ENCODE measurements at regions not wholly inside any gene's neighbourhood (a gene's known extent, or its start where the extent isn't known, plus 50 kb on each side); places are given as distances from the start of the nearest gene placed in this dataset.

DNA sequence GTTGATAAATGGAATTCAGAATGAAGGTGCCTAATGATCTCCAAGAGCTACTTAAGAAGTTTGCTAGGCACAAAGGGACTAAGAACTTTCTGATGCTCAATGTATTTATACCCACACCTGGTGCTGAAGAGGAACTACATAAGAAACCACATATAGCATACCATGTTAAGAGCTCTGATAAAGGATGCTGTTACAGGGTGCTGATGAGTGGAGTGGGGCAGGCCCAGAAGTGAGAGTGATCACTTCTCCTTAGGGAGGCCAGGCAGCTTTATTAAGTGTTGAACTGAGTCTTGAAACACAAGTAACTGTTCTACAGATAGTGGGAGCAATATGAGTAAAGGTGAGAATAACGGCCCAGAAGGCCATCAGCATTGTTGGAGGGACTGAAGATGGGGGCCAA, 68.3 kb upstream of the CHRDL1 start:
- Histone ChIP-seq H2AFZ (ENCODE audit: low read depth, low read length) (no peak overlapping the region), H3K79me2 (ENCODE audit: control insufficient read depth, insufficient read depth, low read length) (no peaks in the 10 kb centered on the region), H4K20me1 (replicated peaks; ENCODE audit: control insufficient read depth, extremely low read depth, insufficient read depth, low read length) (no peaks in the 10 kb centered on the region), H3K4me1 (ENCODE audit: control insufficient read depth, extremely low read depth, insufficient read depth, low read length) (no peaks in the 10 kb centered on the region), H3K36me3 (ENCODE audit: control insufficient read depth in 2 of 2, extremely low read depth in 1 of 2, insufficient read depth in 2 of 2, low read length in 2 of 2) (no peaks in the 10 kb centered on the region), H3K27me3 (ENCODE audit: control insufficient read depth in 2 of 2, insufficient read depth in 2 of 2, low read length in 2 of 2) (no peaks in the 10 kb centered on the region), H3K9me3 (replicated peaks; ENCODE audit: control insufficient read depth, insufficient read depth, low read length) (no peaks in the 10 kb centered on the region), H3K4me2 (ENCODE audit: insufficient read depth, low read length) (no peak overlapping the region), H3K9me1 (replicated peaks; ENCODE audit: control insufficient read depth, extremely low read depth, insufficient read depth, low read length) (no peaks in the 10 kb centered on the region), H3K9ac (replicated peaks; ENCODE audit: extremely low read depth, insufficient read depth, low read length) (no peak overlapping the region), H3K4me3 (replicated peaks in 1 of 3; ENCODE audit: insufficient read depth in 1 of 3, low read depth in 1 of 3, low read length in 3 of 3) (no peak overlapping the region), H3K27ac (ENCODE audit: insufficient read depth, low read depth, low read length) (no peak overlapping the region)
- intact Hi-C loops (cut with micrococcal nuclease): no loop called here
- no peak for TF ChIP-seq POLR2AphosphoS5 (IDR thresholded peaks at IDR 0.05; ENCODE audit: insufficient read depth, low read depth, low read length)
- BruUV-seq (replicated peaks): no TSS peak
- no peak for FAIRE-seq
- POLR2A ChIA-PET: no interaction called here
- no peak for DNase-seq (ENCODE audit: low read depth, low spot score)
- dilution Hi-C loops (cut with MboI; ENCODE audit: extremely low pct_ligation_motif_present, low sequenced_read_pairs): no loop called here
- CTCF ChIA-PET: interaction anchor here (0.8 kb wide), 1 partner anchor 16 kb away, joined by 3 read pairs; no protein-coding TSS in a partner anchor

GRCh38 chrX:110858565-110858964, 62.9 kb upstream of the CHRDL1 start:
- BruUV-seq (replicated peaks): no TSS peak
- no peaks in the 10 kb centered on the region for H3K9me3 ChIP-seq (replicated peaks; ENCODE audit: control insufficient read depth, insufficient read depth, low read length)
- ChIA-PET POLR2A (no interaction called here), CTCF (no interaction called here)
- H4K20me1 ChIP-seq (replicated peaks; ENCODE audit: control insufficient read depth, extremely low read depth, insufficient read depth, low read length): no peaks in the 10 kb centered on the region
- no peak overlapping the region for H3K27ac ChIP-seq (ENCODE audit: insufficient read depth, low read depth, low read length)
- H3K9ac ChIP-seq (replicated peaks; ENCODE audit: extremely low read depth, insufficient read depth, low read length): no peak overlapping the region
- no peak overlapping the region for H2AFZ ChIP-seq (ENCODE audit: low read depth, low read length)
- H3K79me2 ChIP-seq (ENCODE audit: control insufficient read depth, insufficient read depth, low read length): no peaks in the 10 kb centered on the region
- H3K4me2 ChIP-seq (ENCODE audit: insufficient read depth, low read length): no peak overlapping the region
- H3K36me3 ChIP-seq (ENCODE audit: control insufficient read depth in 2 of 2, extremely low read depth in 1 of 2, insufficient read depth in 2 of 2, low read length in 2 of 2): no peaks in the 10 kb centered on the region
- H3K4me3 ChIP-seq (replicated peaks in 1 of 3; ENCODE audit: insufficient read depth in 1 of 3, low read depth in 1 of 3, low read length in 3 of 3): no peak overlapping the region
- no peak for TF ChIP-seq MYC (IDR thresholded peaks at IDR 0.05; ENCODE audit: low read depth, low read length)
- TF ChIP-seq, protein P1, sequence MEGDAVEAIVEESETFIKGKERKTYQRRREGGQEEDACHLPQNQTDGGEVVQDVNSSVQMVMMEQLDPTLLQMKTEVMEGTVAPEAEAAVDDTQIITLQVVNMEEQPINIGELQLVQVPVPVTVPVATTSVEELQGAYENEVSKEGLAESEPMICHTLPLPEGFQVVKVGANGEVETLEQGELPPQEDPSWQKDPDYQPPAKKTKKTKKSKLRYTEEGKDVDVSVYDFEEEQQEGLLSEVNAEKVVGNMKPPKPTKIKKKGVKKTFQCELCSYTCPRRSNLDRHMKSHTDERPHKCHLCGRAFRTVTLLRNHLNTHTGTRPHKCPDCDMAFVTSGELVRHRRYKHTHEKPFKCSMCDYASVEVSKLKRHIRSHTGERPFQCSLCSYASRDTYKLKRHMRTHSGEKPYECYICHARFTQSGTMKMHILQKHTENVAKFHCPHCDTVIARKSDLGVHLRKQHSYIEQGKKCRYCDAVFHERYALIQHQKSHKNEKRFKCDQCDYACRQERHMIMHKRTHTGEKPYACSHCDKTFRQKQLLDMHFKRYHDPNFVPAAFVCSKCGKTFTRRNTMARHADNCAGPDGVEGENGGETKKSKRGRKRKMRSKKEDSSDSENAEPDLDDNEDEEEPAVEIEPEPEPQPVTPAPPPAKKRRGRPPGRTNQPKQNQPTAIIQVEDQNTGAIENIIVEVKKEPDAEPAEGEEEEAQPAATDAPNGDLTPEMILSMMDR (IDR thresholded peaks at IDR 0.05; ENCODE audit: extremely low read depth in 1 of 2, insufficient read depth in 1 of 2, low read depth in 1 of 2, low read length in 2 of 2): no peak
- no peaks in the 10 kb centered on the region for H3K27me3 ChIP-seq (ENCODE audit: control insufficient read depth in 2 of 2, insufficient read depth in 2 of 2, low read length in 2 of 2)
- H3K4me1 ChIP-seq (ENCODE audit: control insufficient read depth, extremely low read depth, insufficient read depth, low read length): no peaks in the 10 kb centered on the region
- FAIRE-seq (no peak), DNase-seq (ENCODE audit: low read depth, low spot score) (no peak)
- intact Hi-C loops (cut with micrococcal nuclease): loop anchor here (10.0 kb wide), 1 partner anchor 386 kb away; no protein-coding TSS in a partner anchor
- H3K9me1 ChIP-seq (replicated peaks; ENCODE audit: control insufficient read depth, extremely low read depth, insufficient read depth, low read length): no peaks in the 10 kb centered on the region
- dilution Hi-C loops (cut with MboI; ENCODE audit: extremely low pct_ligation_motif_present, low sequenced_read_pairs): no loop called here

Measured in endothelial cell of umbilical vein (primary cell).